GM12892 (cell line): ENCODE measurements at regions not wholly inside any gene's neighbourhood (a gene's known extent, or its start where the extent isn't known, plus 50 kb on each side); places are given as distances from the start of the nearest gene placed in this dataset.

Source experiments
- POLR2A ChIP-seq: IDR thresholded peaks from 2 replicates; pipeline ENCODE4 v1.6.1; 2011; ENCODE audit warnings: low read depth, low read length, control low read depth
- POLR2AphosphoS5 ChIP-seq: IDR thresholded peaks from 2 replicates; pipeline ENCODE4 v1.6.1; 2011; ENCODE audit warnings: low read depth, low read length, control low read depth
- TAF1 ChIP-seq: IDR thresholded peaks from 2 replicates; pipeline ENCODE4 v1.6.1; 2011; ENCODE audit warnings: low read depth, mild to moderate bottlenecking, control low read depth, low read length, borderline replicate concordance

DNA sequence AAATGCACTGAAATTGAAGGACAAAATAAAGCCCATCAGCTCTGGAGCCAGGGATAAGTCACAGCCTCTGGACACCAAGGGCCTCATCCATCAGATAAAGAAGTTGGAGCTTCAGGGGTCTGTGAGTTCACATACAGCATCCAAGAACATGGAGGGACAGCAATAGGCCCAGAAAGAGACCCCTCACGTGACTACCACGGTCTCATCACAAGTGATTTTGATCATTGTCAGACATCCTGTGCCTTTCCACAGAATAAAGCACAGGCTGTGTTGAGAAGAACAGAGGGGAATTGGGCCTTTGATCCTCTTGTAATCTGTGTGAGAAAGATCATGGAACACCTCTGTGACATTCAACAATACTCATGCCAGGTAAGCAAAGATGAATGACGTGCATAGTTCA, 65.2 kb upstream of the CTAGE1 start:
- TF ChIP-seq POLR2AphosphoS5 (no peak), POLR2A (no peak), TAF1 (no peak)
